HepG2 (cell line): ENCODE measurements at regions not wholly inside any gene's neighbourhood (a gene's known extent, or its start where the extent isn't known, plus 50 kb on each side); places are given as distances from the start of the nearest gene placed in this dataset.

ENCODE experiments used
- BATF2 ChIP-seq: sonication (generic); formaldehyde crosslinking; IDR thresholded peaks from 2 replicates; pipeline ENCODE4 v1.8.0; 2022; ENCODE audit warnings: mild to moderate bottlenecking, missing genetic modification reagents, moderate library complexity
- DNMT1 ChIP-seq: sonication (generic); formaldehyde crosslinking; IDR thresholded peaks from 2 replicates; pipeline ENCODE4 v1.5.1; 2020; ENCODE audit warnings: mild to moderate bottlenecking, missing genetic modification reagents
- ELF3 ChIP-seq: IDR thresholded peaks from 2 replicates; pipeline ENCODE4 v1.6.1; 2016; ENCODE audit warnings: missing genetic modification reagents, missing compliant biosample characterization
- JDP2 ChIP-seq: sonication (generic); formaldehyde crosslinking; IDR thresholded peaks from 2 replicates; pipeline ENCODE4 v1.8.1; 2022; ENCODE audit warnings: missing genetic modification reagents, borderline replicate concordance
- KLF13 ChIP-seq: sonication (generic); formaldehyde crosslinking; IDR thresholded peaks from 2 replicates; pipeline ENCODE4 v1.4.0; 2020; ENCODE audit warnings: mild to moderate bottlenecking, missing genetic modification reagents
- SNAPC5 ChIP-seq: sonication (generic); formaldehyde crosslinking; IDR thresholded peaks from 2 replicates; pipeline ENCODE4 v1.8.1; 2023; ENCODE audit warnings: mild to moderate bottlenecking, missing genetic modification reagents, borderline replicate concordance
- SOX5 ChIP-seq: IDR thresholded peaks from 2 replicates; pipeline ENCODE4 v1.6.1; 2016; ENCODE audit warnings: borderline replicate concordance
- TSC22D2 ChIP-seq: sonication (generic); formaldehyde crosslinking; IDR thresholded peaks from 2 replicates; pipeline ENCODE4 v1.5.1; 2020; ENCODE audit warnings: missing genetic modification reagents, mild to moderate bottlenecking, borderline replicate concordance
- ZBTB39 ChIP-seq: sonication (generic); formaldehyde crosslinking; IDR thresholded peaks from 2 replicates; pipeline ENCODE4 v1.5.0; 2020; ENCODE audit warnings: missing genetic modification reagents
- ZFP62 ChIP-seq: sonication (generic); formaldehyde crosslinking; IDR thresholded peaks from 2 replicates; pipeline ENCODE4 v1.4.0; 2020; ENCODE audit warnings: missing genetic modification reagents
- ZHX1 ChIP-seq: sonication (generic); formaldehyde crosslinking; IDR thresholded peaks from 2 replicates; pipeline ENCODE4 v1.8.1; 2022; ENCODE audit warnings: low read depth, mild to moderate bottlenecking, missing genetic modification reagents

- TF ChIP-seq ELF3 (CRISPR knock-in tag) (no peak), SOX5 (CRISPR knock-in tag) (no peak), KLF13 (CRISPR knock-in tag) (no peak), DNMT1 (CRISPR knock-in tag) (no peak), TSC22D2 (CRISPR knock-in tag) (no peak), ZHX1 (CRISPR knock-in tag) (no peak), JDP2 (no peak), SNAPC5 (no peak), ZFP62 (CRISPR knock-in tag) (no peak), BATF2 (CRISPR knock-in tag) (no peak), ZBTB39 (CRISPR knock-in tag) (no peak)
These were observed 802.4 kb upstream of the ID2 start (continued) for GRCh38 chr2:7879483-7879835.
